ENCODE measurements at regions not wholly inside any gene's neighbourhood (a gene's known extent, or its start where the extent isn't known, plus 50 kb on each side); places are given as distances from the start of the nearest gene placed in this dataset.
"Not testable (repeated sequence)": the region's sequence is repeated elsewhere in the genome, so short reads cannot be mapped to it uniquely, and the experiment has no call there.

DNA sequence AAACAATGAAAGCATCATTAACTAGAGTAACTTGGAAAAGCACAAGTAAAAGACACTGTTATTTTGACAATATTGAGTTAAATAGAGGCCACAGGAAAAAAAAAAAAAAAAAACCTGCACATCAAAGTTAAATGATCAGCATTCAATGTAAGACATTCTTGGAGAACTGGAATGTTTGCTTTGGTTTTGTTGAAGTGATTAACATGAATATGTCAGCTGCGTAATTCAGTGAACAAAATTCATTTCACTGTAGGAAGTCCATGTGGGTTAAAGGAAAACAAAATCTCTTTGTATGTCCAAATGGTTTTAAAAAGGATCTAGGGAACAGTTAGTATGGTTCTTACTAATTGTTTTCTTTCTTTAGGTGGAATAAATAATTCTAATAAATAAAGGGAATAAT lies 252.8 kb upstream of the CNTN6 start:
- no peak for DNase-seq

DNA sequence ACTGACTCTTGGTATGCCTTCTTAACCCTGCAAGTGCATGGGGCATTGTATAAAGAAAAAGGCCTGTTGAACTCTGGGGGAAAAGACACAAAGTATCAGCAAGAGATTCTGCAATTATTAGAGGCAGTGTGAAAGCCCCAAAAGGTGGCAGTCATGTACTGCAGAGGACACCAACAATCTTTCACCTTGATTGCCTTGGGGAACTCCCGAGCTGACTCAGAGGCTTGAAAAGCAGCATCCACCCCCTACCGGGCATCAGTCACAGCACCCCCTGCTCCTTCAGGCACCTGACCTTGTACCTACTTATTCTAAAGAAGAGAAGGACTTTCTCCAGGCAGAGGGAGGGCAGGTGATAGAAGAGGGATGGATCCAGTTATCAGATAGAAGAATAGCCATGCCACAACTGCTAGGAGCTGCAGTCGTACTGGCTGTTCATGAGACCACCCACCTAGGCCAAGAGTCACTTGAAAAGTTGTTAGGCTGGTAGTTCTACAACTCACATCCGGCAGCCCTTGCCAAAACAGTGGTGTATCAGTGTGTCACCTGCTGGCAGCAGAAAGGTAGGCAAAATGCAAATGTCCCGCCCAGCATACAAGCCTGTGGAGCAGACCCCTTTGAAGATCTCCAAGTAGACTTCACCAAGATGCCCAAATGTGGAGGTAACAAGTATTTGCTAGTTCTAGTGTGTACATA lies 241.6 kb upstream of the CNTN6 start:
- DNase-seq = no peak

DNA sequence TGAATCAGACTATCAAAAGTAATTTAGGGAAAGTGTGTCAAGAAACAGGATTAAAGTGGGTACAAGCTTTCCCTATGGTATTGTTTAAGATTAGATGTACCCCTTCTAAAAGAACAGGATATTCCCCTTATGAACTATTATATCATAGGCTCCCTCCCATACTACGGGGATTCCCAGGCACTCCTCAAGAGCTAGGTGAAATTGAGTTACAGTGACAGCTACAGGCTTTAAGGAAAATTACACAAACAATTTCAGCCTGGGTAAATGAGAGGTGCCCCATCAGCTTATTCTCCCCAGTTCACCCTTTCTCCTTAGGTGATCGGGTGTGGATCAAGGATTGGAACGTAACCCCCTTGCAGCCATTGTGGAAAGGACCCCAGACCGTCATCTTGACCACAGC lies 240.8 kb upstream of the CNTN6 start:
- DNase-seq = no peak

- DNase-seq = no peak
Observed at GRCh38 chr3:853489-853888, 239.3 kb upstream of the CNTN6 start.

DNA sequence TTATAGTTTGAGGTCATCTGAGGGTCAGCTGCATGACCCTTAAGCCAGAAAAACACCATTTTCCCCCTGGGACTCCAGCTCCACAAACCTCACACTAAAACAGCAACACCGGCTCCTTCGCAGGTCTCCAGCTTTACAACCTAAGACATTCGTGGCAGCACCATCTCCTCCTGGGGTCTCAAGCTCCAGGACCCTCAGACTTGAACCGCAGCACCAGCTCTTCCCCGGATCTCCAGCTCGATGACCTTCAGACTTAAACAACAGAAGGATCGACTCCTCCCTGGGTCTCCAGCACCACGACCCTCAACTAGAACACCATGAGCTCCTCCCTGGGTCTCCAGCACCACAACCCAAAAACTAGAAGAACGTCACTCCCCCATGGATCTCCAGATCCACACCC lies 233.7 kb upstream of the CNTN6 start:
- no peak for DNase-seq

- no peak for DNase-seq
Observed at GRCh38 chr3:861721-862120, 231.1 kb upstream of the CNTN6 start.

DNA sequence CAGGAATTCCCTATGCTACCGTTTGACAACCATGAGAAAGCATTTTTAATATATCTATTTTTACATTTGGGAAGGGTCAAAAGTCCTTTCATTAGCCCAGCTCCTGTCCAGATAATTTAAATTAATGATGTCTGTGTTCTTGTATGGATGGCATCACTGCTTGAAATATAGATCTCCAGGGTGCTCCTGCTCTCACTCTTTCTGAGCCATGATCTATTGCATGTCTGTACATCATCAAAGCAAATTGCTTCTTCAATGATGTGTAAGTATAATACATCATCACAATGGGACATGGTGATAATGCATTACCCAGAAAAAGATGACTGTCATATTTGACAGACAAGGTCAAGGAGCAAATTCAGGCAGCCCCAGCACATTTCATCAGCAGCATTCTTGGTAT lies 223.6 kb upstream of the CNTN6 start:
- no peak for DNase-seq

GRCh38 chr3:869734-870133 lies 223.1 kb upstream of the CNTN6 start:
- no peak for DNase-seq

GRCh38 chr3:871651-872050 lies 221.2 kb upstream of the CNTN6 start:
- DNase-seq = no peak

GRCh38 chr3:877001-877400 lies 215.8 kb upstream of the CNTN6 start:
- no peak for DNase-seq

DNA sequence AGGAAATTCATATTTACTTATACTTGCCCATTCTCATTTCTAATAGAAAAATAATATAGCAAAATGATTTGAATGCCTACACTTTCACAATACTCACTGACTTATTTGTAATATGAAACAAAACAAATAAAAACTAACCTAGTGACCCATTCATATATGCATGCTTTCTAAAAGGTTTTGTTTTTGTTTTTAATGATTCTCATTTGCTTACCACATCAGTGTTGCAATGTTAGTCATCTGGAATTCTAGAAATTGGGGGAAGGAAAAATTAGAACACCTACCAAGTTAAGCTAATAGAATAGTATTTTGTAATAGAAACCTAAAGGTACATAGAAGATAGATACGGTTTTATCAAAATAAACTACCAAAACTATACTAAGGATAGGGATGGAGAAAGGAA lies 214.1 kb upstream of the CNTN6 start:
- no peak for DNase-seq

DNA sequence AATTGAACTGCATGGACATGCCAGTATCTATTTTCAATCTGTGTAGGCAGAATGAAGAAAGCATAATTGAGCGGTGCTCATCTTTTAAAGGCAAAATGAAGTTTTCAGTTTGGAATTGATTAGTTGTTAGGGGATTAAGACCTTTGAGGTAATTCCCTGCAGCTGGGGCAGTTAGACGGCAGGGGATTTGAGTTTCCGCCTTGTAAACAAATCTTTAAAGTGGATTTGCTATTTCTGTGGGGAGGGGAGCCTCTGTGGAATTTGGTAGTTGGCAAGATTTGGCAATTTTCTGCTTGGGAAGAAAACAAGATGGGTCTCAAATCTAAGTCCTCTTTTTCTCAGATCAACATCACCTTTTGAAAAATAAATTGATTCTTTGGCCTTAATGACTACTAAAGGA lies 212.5 kb upstream of the CNTN6 start:
- DNase-seq = no peak

GRCh38 chr3:882533-882932 lies 210.3 kb upstream of the CNTN6 start:
- no peak for DNase-seq

- DNase-seq = no peak
Observed at GRCh38 chr3:901953-902778, 190.7 kb upstream of the CNTN6 start.

GRCh38 chr3:905217-905616 lies 187.6 kb upstream of the CNTN6 start:
- DNase-seq = no peak

DNA sequence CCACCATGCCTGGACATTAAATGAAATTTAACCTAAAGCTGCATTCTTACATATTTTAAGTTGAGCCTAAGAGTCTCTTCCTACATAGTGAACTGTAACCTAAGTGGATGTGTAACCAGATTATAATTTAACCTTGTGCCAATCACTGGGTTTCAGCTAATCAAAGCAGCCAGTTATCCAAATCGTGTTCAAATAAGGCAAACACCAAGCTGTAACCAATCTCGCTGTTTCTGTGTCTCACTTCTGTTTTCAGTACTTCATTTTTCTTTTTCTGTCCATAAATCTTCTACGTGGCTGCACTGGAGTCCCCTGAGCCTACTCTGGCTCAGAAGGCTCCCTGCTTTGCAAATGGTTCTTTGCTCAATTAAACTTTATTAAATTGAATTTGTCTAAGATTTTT lies 186.1 kb upstream of the CNTN6 start:
- DNase-seq = no peak

DNA sequence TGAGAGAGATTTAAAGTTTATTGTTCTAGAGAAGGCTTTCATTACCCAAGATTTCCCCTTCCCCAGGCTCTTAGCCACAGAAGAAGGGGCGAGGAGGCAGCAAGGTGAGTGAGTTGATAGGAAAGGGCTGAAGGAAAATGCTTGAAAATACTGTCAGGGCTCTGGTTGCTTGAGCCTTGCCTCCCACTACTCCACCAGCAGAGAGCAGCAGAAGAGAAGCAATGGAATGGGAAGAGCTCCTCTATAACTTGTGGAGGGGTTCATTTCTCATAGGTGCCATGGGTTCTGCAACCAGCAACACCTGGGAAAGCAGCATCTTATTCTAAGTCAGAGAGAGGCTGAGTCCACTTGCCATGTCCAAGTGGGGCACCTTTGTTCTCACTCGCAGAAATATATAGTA lies 184.0 kb upstream of the CNTN6 start:
- no peak for DNase-seq

DNA sequence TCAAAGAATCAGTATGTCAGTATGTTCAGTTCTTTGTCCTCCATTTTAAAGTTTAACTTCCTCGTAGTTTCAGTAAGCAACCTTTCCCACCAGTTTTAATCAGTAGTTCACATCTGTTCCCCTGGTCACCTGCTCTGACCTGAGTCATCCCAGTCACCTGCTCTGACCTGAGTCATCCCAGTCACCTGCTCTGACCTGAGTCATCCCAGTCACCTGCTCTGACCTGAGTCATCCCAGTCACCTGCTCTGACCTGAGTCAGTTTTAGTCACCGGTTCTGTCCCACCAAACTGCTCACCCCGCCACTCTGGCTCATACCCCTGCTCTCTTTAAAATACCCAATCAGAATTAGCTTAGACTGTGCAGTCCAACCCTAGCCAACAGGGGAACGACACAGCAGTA lies 180.1 kb upstream of the CNTN6 start:
- not testable (repeated sequence) for DNase-seq

DNA sequence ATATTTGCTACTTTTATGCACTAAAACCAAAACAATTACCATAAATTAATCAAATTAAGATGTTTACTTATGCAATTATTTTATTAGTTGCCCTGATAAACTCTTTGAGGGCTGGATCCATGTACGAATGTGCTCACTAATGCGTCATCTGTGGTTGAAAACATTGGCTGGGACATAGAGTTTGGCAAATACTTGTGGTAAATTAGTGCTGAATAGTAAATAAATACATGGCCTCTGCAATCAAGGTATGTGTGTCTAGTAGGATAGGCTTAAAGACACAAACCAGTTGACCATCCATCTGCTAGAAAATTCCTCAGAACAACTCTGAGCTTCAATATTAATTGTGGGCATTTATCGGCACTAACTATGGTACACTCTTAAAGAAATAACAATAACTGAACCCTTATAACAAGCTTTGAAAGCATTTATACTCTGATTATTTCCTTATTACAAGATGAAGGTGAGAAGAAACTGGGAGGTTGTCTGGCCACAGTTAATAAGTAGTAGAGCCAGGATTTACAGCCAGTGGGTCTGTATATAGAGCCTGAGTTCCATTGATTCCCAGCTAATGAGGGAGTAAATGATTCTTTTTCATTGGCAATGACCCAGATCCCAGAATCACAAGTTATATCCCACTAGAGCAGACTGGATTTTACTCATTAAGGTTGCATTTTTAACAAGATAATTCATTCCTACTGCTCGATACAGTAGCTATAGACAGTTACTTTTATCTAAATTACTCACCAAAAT lies 169.5 kb upstream of the CNTN6 start:
- no peak for DNase-seq

GRCh38 chr3:930866-931265 lies 162.0 kb upstream of the CNTN6 start:
- no peak for DNase-seq

- no peak for DNase-seq
Observed at GRCh38 chr3:933326-933725, 159.5 kb upstream of the CNTN6 start.

GRCh38 chr3:944786-945185 lies 148.0 kb upstream of the CNTN6 start:
- DNase-seq = no peak

DNA sequence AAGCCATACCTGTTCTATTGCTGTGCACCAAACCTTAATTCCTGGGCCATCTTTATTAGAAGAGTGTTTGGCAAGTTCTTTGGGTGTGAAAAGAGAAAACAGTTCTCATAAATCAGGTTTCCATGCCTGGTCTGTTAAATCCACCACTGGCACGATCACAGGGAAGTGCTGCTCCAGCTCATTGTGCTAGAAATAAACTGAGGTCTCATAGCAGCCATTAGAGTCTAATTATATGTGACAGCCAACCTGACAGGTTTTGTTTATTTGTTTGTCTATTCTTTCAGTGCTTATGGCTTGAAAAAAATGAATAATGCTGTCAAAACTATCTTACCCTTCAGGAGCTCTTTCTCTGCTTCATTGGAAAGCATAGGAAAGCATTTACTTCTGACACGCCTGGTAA lies 147.1 kb upstream of the CNTN6 start:
- no peak for DNase-seq

GRCh38 chr3:952906-953305 lies 139.9 kb upstream of the CNTN6 start:
- no peak for DNase-seq
